ENCODE measurements at regions not wholly inside any gene's neighbourhood (a gene's known extent, or its start where the extent isn't known, plus 50 kb on each side); places are given as distances from the start of the nearest gene placed in this dataset.

DNA sequence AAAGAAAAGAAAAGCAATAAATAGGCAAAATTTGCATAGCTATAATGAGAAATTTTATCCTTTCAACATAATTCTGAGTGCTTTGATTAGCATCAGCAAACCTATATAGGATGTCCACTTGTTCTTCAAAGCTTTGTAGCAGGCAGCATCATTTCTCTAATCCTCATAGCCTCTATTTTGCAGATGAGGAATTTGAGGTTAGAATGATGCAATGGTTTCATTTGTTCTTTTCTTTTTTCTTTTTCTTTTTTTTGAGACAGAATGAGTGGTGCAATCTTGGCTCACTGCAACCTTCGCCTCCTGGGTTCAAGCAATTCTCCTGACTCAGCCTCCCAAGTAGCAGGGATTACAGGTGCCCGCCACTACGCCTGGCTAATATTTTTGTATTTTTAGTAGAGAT lies 594.4 kb downstream of the TOX3 start:
- no peak for DNase-seq

DNA sequence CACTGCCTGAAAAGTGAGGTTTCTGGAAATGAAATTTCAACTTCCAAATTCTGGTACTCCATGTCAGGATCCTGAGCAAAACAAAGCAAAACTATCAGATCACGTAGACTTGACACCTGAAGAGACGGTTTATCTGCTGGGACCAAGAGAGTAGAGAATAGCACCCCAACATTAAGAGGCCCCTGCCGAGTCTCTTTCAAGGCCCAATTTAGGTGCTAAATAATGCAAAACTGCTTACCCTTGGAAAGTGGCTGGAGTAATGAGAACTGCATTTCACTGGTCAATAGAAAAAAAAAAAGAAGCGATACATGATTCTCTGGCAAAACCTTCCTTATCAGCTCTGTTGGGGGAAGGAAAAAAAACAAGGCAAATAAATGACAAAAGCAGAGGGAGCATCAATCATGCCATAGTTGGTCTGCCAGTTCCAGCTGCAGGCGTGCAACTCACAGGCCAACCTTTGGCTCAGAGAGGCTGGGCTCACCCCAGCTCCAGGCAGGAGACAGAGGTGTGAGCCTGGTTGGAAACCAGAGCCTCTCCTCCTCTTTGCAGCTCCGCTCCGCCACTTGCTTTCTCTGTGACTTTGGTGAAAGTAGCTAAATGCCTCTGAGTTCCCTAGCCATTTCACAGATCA lies 595.2 kb downstream of the TOX3 start:
- DNase-seq, result no peak

DNA sequence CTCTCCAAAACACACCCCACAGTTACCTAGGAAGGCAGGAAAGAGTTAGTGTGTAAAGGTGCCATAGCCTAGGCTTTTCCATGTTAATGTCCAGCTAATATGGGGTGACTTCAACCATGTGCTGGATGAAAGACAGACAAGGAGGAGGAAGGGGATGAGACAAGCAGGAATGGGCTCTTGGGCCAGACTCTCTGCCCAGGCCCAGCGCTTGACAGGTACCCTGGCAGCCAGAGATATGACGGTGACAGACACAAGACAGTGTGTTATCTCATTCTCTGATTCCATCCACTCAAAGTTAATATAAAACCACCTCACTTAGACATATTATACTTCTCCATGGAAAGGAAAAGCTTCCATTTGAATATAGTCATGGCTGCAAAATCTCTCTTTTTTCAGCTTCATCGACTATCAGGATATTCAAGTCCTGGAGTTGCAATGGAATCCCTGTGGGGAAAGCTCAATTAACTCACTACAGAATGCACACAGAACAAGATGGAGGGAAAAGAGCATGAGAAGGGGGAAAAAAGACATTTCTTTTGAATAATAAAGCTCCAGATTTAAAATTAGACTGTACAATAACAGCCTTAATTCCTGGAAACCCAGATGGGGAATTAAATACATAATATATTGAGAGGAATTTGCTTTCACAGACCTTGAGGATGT lies 596.7 kb downstream of the TOX3 start:
- DNase-seq, result no peak

DNA sequence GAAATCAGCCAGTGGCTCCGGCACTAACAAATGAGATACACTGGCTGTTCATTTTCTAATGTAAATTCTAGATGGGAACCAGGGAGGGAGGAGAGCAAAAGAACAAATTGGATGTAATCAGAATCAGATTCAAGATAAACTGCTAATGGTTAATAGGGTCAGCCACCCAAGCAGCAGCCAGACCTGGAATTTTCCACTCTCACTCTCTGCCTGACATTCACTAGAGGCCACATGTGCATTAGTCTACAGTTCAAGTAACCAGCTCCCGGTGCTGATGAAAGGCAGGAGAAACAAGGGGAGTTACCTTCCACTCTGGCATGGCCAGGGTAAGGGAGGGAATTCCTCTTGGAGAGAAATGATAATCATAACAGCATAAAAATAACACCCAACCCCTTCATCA lies 597.7 kb downstream of the TOX3 start:
- DNase-seq, result no peak

DNA sequence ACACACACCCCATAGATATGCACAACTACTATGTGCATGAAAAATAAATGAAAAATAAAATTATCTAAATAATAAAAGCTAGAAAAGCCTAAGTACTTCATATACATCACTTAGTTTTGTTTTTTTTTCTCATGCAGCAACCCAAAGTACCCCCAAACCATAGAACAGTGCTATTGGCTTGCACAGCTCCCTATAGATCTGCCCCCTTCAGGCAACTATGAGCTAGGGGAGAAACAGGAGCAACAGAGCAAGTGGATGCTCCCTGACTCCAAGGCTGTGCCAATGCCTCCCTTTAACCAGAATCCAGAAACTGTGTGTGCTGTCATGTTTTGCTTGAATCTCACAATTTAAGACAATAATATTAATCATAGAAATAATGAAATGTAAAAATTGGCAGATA lies 605.5 kb downstream of the TOX3 start:
- no peak for DNase-seq

DNA sequence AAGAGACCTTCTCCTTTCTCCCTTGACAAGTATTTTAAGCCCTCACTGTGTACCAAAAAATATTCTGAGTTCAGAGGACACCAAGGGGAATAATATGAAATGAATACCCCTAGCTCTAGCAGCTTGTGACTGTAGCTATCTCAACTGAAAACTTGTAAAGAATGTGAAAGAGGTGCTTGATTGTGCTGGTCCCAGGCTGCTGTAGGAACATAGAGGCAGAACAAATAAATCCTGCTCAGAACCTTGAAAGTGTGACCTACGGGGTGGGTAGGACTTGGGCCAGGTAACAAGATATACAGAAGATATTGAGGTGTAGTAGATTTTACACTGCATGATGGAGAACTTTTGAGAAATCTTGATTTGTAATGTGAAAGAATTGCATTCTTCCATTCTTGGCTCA lies 606.8 kb downstream of the TOX3 start:
- no peak for DNase-seq

DNA sequence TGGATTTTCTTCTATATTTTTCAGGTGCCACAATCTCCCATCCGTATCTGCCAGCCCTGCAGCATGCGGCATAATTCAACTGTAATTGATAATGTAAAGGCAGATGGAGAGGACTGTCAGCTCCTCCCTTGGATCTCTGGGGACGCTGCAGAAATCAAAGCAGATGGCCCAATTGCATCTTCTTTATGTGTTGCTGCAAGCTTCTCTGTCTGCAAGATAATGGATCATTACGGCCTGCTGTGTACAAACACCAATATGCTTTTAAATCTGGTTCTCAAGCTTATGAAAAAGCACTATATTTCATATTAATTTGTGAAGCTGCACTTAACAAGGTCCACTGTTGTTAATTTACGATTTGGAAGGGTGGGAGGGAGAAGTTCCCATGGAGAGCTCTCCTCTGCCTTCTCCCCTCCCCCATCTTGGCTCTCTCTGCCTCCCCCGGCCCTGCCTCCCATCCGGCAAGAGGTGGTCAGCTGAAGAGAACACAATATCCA lies 607.5 kb downstream of the TOX3 start:
- DNase-seq, result no peak

DNA sequence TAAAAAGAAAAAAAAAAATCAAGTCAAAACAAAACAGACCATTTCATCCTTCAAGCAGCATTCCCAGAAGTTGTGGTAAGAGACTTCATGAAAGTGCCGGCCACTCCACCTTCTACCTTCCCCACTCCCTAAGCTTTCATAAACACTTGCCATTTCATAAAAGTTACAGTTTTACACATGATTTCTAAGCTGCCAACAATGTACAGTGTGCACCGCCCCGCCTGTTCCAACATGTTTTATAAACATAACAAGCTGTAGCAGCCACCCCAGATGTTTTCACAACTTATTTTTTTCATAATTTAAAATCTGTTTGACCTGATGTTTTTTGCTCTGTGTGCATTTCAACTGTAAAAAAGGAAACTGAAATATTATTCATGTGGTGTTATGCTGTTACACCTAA lies 608.1 kb downstream of the TOX3 start:
- no peak for DNase-seq

DNA sequence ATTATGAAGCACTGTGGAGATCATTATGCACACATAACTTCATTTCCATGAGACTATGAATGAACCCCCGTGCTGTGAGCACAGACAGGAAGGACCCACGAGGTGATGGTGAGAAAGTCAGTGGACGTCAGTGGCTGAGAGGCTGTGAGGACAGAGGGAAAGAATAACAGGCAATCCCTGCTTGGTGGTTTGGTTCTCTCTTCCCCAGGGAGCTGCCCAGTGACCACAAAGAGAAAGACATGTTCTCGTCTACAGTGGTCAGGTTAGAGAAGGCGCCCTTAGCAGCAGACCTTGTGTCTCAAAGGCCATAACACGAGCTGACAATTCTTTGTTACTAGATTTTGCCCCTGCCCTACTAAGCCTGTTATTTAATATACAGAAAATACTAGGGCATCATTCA lies 609.2 kb downstream of the TOX3 start:
- DNase-seq, result no peak

DNA sequence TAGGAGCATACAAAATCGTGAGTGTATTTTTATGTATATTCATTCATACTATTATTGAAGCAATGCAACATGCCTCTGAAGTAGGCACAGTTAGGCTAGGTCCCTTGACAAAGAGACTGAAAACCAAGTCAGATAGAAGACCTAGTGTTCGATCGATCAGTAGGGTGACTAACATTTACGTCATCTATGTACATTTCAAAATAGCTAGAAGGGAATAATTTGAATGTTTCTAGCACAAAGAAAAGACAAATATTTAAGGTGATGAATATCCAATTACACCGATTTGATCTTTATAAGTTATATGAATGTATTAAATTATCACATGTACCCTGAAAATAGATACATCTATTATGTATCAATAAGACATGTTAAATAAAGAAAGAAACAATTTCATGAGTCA lies 610.1 kb downstream of the TOX3 start:
- no peak for DNase-seq

DNA sequence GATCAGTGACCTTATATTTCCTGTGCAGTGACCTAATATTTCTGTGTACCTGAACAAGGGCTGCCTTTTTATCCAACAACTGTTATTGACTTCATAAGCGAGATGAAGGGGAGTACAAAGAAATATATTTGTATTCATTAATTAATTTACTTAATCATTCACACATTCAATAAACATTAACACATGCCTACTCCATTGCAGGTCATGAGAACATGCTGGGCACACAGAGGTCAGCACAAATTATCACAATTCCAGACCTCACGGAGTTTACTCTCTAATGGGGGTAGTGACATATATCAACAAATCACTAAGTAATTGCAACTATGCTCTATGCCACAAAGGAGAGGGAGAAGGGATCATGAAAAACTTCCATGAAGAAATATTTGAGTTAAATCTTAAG lies 614.6 kb downstream of the TOX3 start:
- DNase-seq, result no peak

DNA sequence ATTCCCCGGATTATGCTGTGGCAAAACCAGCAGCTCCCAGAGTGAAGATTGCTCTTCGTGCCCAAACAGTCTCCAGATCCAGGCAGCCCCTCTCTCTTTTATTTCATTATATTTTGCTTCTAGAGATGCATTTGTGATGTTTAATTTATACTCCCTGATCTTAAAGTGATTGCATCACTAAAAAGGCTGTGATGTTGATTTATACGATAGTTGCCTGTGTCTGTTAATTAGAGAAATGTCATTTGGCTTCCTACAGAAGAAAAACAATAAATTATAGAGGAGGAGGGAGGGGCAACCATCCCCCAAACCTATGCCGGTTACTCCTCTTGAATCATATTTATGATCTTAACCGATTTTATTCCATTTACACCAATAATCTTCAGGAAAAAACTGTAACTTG lies 615.3 kb downstream of the TOX3 start:
- no peak for DNase-seq

DNA sequence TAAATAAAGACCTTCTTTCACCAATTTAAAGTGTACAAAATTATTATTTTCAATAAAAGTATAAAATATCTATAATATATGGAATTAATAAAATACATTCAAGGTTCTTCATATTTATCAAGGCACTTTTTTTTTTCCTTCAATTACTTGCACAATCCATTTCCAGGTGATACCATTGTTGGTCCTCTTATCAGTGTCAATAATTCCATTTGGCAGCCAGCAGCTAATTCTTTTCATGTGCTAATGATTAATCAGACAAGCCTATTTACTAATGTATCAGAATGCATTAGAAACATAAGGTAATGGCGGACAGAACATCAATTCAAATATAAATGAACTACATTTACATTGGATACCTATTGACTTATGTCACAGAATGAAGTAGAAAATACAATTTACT lies 622.2 kb downstream of the TOX3 start:
- no peak for DNase-seq

DNA sequence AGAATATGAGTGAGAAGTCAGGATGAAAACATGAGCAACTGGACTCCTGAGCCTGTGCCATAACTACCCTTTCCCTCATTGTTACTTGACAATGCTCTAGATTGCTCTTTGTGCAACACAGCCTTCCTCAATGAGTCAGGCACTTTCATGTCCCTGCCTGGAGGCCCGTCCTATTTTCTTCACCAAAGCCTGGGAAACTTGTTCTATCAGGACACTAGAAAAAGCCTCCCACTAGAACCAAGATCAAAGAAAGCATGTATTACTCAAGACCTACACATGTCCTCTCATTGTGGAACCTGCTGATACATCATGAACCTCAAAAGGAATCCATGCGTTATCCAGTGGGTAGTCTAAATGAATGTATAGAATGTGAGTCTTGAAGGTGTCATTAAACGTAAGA lies 624.5 kb downstream of the TOX3 start:
- DNase-seq, result no peak

DNA sequence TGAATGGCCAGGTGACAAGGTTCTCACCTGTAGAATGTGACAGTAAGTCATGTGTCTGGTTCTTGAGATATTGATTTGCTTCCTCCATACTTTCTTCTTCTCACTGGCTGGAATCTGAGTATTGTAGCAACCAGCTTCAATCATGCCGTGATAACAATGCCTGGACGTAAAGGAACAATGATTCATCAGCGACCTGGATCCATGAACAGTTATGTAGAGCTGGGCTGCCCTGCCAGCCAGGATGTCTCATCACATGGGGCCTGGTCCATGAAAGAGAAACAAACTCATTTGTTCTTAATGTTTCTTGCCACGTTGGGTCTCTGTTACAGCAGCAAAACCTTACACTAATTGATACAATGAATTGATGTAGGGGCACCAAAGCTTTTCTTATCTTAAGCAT lies 627.2 kb downstream of the TOX3 start:
- DNase-seq, result no peak

DNA sequence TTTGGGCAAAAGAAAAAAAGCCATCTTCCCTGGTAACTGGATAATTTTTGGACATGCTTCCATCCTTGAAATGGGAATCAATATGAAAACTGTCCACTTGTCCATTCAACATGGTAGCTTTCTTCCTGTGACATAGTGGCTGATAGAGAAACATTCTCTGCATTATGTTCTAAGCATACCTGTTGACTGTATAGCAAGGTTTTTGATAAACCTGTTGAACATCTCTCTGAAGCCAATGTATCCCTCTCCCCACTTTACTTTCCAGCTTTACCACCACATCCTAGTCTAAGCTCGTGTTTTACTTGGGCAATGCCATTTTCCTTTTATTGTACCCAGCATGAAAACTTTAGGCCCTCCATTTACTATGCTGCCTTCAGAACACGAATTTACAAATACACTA lies 630.1 kb downstream of the TOX3 start:
- no peak for DNase-seq

DNA sequence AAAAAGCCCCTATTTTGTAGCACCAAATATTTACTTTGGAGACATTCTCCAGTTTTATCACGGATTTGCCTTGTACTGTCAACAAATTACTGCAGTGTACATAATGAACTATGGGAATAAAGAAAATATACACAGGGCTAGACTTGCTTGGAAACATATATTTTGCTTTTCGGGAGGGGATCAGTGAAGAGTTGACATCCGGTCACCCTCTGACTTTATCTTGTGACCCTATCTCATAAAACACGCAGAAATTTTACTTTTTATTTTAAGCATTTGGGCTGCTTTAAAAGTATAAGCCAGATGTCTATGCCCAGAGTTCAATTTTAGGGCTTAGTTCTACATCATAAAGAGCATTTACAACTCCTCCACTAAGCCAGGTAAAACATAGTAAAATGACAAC lies 630.7 kb downstream of the TOX3 start:
- DNase-seq, result no peak

DNA sequence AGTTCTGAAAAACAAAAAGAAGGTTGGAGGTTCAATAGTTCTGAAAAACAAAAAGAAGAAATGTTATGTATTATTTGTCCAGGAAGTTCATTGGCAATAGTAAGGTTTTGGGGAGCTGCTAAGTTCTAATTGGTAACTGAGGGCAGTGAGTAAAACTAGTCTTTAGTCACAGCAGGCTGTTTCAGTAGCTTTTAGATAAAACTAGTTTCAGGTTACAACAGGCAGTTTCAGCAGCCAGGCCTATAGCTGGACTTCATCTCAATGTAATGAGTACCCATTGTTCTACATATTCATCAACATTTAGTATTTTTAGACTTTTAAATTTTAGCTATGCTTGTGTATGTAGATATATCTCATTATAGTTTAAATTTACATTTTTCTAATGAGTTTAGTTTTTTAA lies 639.3 kb downstream of the TOX3 start:
- DNase-seq, result no peak

DNA sequence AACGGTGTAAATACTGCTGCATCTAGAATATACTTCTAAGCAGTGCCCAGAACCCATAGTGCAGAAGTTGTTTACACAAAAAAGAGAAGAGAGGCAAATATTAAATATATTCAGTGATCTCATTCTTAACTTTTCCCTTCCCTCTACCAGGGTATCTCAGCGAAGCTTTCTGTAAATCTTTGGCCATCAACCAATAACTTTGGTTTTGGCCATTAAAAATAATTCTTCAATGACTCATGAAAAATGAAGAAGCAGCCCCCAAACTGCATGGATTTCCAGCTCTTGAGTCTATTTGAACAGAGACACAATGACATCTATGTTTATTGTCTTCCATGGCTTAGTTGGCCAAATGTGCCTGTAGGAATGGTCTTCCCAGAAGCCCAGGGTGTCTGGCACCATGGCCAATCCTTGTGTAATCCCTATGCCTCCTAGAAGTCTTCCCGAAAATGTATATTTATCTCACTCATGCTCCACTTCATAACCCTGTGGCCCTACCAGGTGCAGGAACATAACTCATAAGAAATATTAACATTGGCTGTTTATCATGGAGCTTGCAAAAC lies 646.6 kb downstream of the TOX3 start:
- DNase-seq, result no peak

DNA sequence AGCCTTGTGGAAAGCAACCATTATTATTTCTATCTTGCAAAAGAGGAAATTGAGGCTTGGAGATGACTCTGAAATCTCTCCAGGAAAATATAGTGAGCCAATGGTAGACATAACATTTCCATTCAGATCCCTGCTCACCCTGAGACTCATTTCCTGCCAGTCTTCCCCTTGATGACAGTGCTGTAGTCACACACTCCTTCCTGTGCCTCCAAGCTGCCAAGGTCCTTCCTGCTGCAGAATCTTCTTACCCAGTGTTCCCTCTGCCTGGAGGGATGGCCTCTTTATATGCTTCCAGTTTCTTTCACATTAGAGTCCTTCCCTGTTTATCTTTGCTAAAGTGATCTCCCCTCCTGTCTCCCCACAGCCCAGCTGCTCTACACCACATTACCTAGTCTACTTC lies 648.1 kb downstream of the TOX3 start:
- no peak for DNase-seq

DNA sequence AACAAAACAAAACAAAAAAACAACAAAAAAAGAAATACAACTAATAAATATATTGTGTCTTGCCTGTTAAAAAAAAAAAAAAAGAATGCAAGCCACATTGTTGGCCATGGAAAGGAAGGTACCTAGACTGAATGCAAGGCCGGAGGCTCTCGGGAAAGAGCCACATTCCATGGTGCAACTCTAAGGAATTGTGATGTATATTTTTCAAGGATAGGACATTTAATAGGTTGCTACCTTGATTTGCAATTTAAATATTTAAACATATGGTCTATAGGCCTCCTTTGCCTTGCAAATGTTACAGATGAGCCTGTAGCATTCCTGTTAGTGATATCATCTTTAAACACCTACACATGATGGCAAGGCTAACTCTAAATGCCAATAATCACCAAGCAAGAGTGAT lies 650.9 kb downstream of the TOX3 start:
- DNase-seq, result no peak

DNA sequence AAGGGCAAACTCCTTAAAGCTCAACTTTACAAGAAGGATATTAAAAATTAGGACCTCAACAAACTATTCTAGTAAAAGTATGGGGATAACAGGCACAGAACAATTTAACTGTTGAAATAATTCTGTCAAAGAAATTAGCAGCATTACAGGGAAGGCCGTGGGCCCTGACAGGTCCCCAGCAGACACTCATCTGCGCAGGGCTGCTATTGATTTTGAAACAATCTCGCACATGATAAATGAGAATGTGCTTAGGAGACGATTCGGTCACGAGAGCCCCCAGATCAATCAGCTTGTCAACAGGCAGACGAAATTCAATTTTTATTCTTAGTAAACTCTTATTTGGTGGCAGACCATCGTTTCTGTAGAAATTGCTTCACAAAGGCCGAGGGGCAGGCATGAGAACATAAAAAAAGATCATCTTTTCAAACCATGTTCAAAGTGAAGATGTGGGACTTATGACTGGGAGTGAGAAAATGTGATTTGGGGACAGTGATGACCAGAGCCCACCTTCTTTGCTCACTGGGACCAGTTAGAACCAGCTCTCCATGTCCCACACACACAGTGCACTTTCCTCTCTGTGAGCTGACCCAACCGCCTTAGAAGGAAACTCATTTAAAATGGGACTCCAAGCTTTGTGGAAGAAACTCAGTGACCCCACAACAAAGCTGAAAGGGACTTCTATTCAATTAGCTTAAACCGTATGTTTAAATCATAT lies 654.5 kb downstream of the TOX3 start:
- DNase-seq, result no peak

DNA sequence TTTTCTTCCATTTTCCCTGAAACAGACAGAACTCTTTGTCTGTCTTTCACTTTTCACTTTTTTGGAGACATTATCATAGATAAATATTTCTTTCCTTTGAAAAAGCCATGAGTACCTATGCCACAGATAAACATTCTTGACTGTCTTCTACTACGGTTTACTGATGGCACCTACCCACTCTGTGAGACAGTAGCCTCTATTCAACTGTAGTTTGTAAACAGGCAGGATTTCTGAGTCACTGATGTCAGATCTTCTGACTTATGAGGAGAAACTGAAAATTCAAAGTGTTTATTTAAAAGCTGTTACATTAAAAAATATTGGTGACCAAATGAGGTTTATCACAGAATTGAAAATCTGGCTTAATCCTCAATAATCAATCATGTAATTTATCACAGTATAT lies 658.4 kb downstream of the TOX3 start:
- no peak for DNase-seq

DNA sequence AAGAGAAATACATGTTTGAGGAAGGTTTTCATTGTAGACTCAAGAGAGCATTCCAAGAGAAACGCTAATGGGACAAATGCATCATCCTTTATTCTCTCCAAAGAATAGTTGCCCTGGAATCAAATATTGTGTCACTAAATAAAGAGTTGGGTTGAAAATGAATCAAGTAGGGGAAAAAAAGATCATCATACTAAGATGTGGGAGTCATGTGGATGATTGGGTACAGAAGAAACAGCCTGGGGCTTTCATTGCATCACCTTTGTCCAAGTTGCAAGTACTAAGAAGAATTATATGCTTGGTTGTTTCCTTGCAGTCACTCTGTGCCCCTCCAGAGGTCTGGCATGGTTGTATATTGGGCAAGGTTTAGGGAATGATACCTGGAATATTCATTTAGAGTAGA lies 658.9 kb downstream of the TOX3 start:
- DNase-seq, result no peak
